ENCODE measurements at regions not wholly inside any gene's neighbourhood (a gene's known extent, or its start where the extent isn't known, plus 50 kb on each side); places are given as distances from the start of the nearest gene placed in this dataset.

DNA sequence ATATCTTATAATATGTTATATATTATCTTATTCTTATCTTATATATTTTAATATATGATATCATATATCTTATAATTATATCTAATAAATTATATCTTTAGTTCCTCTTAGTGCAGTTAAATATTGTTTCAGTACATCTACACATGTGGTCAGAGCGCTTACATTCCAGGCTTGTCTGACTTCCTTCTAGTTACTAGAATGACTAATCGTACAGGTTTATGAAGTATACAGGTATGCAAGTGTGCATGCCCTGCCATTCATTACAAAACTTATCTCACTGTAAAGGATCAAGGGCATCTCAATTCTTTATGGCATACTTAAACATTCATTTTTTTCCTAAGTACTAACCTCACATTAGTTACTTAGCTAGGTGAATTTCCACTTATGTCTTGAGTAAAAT lies 1278.0 kb upstream of the MAP3K7 start:
- DNase-seq, result no peak

DNA sequence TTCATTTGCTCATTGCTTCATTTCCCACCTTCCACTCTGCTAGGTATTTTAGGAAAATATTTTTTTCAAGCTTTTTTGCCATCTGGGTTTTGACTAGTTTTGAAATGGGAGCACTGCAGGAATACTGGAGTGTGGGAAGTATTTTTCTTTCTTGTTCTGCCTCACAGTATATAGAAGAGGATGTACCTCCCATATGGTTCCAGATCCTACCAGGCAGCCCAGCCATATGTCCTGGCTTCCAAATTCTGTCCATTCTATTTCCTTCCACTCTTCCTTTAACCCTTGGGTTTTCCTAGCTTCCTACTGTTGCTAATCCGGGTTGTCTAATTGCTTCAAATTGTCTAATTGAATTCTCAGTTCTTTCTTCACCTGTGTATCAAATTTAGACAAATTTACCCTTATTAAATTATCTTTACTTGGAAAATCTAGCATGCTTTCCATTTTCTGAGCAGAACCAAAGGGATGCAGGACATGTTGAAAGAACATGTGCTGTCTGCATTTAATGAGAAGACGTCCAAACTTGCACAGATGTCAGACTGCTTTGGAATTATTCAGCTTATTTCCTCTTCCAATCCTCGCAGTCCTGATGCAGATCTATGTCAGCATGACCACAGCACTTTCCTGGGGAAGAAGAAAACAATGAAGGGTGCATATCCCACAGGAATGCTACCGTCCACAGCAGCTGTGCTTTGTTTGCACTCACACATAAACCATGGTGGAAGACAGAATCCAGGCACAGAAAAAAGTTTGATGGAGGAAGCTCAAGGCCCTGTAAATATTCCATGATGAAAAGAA lies 1273.9 kb upstream of the MAP3K7 start:
- DNase-seq, result no peak

DNA sequence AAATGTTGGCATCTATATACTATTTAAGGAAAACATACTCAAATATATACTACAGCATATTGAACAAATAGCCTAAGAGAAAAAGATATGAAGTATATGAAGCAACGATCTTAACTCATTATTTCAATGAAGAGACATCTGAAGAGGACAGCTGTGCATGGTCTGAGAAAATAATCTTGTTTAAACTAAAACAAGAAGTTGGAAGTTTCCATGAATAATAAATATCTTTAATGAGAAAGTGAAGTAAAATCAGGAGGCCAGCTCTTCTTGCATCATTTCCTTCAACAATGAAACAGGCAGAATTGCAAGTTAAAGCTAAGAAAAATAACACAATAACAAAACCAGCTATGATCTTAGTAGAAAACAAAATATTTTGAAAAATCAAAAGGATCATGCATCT lies 1265.4 kb upstream of the MAP3K7 start:
- no peak for DNase-seq

DNA sequence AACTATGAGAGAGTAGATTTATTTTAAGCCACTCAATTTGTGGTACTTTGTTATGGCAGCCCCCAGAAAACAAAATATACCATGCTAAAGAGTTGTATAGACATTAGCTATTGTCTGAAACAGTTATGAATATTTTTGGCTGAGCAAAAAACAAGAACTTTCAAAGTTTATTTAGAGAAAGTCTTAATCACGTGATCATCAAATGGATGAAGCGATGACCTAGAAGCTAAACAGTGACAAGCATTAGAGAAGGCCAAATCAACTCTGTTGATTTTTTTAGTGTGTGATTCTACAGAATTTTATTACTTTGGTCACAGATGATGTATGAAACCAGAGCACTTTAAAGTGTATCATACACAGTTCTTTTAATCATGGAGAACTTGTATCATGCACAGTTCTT lies 1247.9 kb upstream of the MAP3K7 start:
- no peak for DNase-seq

DNA sequence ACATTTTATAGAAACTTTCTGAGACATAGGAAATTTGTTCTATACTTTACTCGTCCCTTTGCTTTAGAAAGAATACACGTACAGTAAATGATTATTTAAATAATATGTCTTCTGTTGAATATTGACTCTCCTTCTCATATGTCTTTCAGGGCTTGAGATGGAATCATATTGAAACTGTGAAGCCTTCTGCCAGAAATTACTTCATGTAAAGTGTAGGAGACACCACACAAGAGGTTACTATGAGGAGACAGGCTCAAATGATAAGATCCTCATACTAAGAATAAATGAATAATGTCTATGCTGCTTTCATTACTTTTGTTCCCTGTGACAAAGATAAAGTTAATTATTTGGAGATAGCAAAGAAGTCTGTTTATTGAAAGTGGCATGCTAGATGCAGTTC lies 1240.3 kb upstream of the MAP3K7 start:
- DNase-seq, result no peak

DNA sequence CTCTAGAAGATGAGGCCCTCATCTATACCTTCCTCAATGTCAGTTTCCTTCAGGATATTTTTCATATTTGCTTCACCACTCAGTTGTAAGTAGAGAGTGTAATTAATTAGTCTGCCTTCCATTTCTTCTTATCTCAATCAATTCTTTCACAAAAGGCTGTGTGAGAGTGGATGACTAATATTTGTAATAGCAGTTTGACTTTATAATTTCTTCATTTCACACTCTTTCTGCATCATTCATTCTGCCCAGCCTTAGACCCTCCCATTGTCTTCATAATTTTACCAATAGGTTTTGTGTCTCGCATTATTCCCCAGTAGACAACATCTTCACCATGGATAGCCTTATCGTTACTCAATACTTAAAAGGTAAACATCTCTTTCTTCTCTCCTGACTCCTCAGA lies 1239.3 kb upstream of the MAP3K7 start:
- no peak for DNase-seq

DNA sequence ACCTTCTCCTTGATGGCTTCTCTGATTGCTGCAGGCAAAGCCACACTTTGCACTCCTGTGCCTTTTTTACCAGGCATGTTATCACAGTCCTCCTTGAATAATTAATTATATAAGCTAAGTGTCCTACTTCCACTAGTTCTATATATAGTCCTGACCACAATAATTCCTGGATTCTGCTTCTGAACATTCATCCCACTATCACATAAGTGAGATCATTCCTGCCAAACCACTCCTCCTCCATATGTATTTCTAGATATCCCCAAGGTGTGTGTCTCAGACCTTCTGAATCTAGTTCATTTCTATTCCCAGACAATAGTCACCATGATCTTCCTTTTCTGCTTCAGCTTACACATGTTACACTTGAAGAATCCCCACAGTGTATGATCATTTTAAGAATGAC lies 1237.5 kb upstream of the MAP3K7 start:
- no peak for DNase-seq

DNA sequence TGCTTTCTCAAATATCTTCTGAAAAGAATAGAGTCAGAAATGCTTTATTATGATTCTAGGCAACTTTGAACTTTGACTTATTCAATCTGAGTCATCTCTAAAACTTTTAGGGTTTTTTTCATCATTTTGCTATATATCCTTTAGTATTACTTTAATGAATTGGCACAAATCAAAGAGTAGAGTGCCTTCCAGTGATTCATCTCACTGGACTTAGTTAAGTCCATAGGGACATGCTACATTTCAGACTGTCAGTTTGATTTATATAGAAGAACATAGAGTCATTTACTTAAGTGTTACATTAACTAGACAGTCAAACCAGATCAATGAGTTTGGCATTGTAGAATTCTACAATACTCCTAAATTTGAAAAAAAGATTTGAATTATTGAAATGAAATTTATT lies 1235.7 kb upstream of the MAP3K7 start:
- DNase-seq, result no peak

DNA sequence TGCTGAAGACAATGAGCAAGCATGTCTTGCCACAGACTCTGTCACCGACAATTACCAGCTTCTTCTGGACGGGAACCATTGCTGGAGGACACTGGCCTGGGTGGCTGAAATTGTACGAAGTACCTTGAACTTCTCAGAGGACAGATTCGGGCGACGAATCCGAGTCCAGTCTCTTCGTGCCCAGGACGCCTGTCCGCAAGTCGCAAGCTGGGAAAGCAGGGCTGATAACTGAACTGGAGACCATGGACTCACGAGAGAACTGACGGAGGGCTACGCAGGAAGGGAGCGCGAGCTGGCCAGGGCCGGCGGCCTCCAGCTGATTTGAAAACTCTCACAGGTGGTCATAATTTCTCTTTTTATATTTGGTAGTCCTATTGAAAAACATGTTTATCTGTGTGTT lies 1229.5 kb upstream of the MAP3K7 start:
- no peak for DNase-seq

DNA sequence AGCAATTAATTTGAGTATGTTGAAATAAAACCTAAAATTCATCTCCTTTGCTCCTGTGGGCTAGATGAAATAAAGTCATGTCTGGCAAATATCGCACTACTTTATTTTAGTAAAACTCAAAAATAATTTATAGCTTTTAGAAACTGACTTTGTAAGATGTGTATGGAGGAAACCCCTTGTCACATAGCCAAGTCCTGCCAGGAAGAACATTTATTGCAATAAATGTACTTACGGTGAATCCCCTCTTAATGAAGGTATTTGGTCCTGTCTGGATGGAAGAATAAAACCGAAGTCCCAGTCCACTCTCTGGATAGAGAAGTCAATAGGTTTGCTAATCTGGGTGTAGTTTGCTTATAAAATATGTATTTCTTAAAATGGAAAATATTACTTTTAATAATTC lies 1226.8 kb upstream of the MAP3K7 start:
- DNase-seq, result no peak

DNA sequence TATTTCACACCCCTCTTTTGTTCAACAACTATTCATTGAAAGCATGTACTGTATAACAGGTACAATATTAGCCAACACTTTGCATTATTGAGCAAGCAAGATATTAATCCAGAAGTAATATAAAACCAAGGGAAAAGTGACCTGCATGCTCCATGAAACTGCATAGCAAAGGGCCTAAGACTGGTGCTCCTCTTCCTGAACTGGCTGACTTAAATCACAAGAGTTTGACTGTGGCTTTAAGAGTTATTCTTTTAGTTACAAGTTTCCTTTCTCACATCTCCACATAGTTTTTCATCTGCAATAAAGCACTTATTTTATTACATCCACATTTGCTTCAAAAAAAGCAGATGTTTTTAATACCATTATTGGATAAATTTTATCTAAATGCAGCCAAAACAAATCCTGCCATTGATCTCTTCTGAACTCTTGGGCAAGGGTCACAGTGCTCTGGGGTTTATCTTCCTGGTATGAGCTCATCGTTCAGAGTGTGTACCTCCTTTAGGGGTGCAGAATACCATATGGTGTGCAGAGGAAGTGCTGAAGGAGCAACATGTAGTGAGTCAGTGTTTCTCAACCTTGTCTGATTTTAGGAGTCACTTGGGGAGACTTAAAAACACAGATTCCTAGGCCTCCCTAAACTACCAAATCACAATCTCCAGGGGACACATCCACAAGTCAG lies 1225.9 kb upstream of the MAP3K7 start:
- no peak for DNase-seq

DNA sequence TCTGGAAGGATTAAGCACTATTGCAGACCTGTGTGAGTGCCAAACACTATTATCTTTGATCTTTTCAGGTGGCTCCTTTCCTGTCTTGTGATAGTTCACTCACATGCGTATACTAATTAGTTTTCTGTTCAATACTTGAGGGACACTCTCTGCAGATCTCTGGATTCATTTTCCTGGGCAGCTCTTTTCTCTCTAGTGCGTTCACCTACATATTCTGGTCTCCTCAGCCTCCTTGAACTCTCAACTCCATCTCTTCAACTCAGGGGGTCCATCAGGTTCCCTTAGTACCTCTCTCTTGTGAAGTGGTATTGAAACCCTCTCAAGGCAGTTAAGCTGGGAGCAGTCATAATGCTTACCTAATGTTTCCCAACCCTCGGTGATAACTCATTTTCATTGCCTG lies 1218.1 kb upstream of the MAP3K7 start:
- no peak for DNase-seq

DNA sequence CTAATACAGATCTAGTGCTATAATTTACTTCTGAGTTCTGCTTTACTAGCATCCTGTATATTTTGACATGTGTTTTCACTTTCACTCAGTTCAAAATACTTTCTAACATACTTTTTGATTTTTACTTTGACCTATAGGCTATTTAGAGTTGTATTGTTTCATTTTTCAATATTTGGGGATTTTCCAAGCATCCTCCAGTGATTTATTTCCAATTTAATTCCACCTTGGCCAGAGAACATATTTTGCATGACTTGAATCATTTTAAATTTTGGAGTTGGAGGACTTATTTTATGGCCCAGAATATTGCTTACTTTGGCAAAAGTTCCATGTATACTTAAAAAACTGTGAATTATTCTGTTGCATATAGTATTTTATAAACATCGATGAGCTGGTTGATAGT lies 1215.6 kb upstream of the MAP3K7 start:
- DNase-seq, result no peak

DNA sequence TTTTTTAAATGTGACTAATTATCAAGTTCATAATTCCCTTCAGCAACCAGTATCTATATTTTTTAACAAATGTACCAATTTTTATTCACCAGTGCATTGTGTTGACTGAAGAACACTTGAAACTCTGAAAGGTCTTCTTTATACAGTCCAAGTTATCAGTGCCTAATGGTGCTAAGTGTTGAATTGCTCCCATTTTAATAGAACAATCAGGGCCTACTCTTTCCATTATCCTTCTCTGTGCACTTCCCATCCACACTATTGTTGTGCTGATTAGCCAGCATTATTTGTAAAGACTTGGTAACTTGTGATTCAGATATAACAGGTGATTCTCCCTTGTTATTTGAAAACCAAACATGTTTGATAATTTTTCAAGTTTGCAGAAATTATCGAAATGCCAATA lies 1209.7 kb upstream of the MAP3K7 start:
- no peak for DNase-seq

DNA sequence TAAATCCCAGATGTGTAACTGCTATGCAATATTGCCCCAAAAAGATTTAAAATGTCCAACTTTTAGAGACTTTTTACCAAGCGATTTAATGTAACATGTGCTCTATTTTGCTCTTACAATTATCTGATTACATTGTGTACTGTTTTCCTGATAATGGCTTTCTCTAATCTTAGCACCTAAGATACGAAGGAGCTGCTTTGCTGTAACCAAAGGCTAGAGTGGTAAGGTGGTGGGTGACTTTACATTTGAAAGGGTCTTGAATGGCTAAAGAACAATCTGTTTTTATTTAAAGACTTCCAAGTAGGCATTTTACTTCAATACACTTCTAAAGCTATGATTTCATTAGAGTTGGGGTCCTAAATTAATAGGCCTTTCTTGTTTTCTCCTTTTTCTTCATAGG lies 1201.6 kb upstream of the MAP3K7 start:
- DNase-seq, result no peak

DNA sequence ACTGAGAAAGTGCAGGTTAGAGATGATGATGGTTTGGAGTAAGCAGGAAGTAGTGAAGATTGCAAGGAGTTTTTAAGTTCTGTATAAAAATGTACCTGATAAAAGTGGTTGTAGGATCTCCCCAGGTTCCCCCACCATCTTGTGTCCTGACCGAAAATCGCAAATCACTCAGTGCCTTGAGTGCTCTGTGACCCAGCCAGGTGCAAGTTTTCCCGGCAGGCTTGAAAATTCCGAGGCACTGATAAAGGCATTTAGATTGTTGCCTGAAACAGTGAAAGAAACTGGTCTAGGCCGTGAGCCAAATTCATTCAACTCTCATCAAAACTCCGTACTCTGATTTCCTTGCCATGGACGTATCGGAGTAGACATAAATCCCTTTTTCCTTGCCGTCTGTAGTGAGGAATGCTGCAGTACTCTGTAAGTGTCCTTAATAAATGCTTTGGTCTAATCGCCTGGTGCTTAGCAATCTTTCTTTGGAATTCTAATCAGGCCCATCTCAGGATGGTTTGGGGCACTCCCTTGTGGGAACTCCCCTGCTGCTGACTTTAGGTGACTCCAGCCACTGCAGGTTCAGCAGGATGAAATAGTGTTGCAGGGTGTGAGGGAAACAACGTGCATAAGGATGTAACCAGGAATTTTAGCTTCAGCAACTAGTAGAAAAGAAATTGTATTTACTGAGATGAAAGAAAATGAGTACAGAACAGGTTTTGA lies 1199.8 kb upstream of the MAP3K7 start:
- no peak for DNase-seq

DNA sequence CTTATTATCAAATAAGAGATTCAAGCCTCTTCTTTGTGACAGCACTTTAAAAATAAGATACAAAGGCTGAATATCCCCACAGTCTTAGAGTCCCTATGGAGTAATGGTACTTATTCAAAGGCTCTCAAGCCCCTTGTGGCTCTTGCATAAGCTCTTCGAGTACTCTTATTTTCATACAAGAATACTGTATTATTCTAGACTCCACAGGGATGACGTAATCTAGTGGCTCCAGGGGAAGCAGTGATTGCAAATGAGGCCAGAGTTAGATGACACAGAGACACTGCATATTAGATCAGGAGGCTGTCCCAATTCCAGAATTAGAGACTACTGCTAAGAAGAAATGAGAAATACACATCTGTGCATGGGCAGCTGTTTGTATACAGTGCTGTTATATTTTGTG lies 1195.9 kb upstream of the MAP3K7 start:
- DNase-seq, result no peak

DNA sequence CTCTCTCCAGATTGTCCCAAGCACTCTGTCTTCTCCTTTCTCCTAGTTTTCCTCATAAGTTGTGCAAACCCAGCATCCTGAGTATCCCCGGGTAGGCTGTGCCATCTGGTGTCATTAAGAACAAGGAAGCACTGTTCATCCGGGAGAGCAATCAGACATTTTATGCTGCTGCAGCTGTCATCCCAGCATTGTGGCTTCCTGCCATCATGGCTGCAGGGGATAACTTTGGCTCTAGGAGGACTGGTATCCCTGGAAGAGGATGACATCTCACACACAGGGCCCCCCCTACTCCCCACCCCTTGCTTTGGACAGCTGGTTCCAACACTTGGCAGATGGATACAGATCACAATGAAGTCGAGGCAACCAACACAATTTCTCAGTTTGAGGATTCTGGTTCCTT lies 1195.1 kb upstream of the MAP3K7 start:
- DNase-seq, result no peak

DNA sequence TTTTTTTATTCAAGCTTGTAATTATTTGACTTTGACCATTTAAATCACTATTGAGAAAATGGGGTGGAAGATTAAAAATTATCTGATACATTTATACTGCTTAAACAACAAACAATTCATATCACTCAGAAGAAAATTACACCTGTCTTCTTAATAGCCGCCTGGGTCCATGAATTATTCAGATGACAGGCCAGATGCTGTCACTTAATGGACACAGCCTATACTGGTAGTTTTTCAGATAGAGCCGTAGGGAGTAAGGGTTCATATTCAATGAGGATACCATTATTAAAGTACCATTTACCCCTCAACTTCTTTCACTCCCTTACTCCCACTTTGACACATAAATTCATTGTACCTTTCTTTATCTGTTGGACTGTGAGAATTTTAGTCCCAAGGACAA lies 1193.4 kb upstream of the MAP3K7 start:
- DNase-seq, result no peak

DNA sequence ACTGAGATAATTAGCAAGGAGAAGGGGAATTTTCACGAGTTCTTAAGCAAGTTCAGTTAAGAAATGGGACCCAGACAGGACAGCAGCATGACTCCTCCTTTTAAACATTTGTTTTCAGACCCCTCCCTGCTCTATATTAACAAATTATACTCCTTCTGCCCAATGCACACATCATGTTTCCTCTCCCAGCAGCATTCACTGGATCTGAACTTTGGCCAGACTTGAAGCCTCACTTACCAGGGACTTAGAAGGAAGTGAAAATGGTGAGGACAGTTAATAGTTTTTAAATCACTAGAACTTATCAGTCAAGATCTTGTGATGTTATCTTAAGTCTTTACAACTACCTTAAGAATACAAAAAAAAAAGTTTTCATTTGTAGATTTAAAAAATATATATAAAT lies 1174.7 kb upstream of the MAP3K7 start:
- DNase-seq, result no peak

DNA sequence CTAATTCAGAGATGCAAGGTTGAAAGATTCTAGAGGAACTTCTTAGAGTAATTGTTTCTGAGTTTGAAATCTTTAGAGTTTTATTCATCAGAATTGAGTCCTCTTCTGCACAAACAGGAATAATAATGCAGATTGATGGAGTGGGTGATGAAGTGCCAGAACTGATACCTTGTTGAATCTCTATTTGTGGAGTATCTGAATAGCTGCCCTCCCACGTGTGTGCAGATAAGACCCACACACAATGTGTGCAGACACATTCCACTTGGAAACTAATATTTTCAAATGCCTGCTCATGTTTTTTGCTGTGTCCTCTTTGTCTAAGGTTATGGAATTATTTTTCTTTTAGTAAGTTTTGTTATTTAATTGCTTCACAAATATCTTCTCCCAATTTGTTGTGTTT lies 1167.8 kb upstream of the MAP3K7 start:
- DNase-seq, result no peak

DNA sequence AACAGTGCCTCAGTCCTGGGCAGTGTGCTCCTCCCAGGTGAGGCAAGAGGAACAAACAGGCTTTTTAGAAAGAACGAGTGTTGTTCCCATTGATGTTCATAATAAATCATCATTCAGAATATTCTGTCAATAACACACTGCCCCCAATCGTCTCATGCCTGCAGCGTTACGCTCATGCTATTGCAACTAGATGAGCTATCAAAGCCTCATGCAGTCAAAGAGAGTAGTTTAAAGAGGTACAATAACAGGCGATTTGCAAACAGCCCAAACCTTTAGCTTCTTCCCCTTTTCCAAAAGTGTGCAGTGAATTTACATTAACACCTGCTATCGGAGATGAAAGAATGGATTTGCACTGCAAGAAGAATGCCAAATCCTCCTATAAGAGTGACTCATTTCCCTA lies 1164.7 kb upstream of the MAP3K7 start:
- no peak for DNase-seq

DNA sequence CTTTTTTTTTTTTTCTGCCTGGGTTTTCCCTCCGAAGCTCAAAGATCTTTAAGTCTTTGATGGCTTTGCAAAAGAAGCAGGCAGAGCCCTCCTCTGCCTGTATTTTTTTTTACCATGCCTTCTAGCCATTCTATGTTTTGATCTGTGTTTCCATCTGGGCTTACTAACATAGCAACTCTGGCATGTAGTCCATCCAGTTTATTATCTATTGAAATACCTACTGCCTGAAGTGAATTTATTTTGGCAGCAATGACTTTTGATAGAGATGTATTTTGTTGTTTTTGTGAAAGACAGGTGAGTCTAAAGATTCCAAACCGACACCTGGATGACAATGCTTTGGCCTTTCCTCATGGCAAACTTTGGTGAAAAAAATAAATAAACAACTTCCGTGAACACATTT lies 1157.7 kb upstream of the MAP3K7 start:
- DNase-seq, result no peak

DNA sequence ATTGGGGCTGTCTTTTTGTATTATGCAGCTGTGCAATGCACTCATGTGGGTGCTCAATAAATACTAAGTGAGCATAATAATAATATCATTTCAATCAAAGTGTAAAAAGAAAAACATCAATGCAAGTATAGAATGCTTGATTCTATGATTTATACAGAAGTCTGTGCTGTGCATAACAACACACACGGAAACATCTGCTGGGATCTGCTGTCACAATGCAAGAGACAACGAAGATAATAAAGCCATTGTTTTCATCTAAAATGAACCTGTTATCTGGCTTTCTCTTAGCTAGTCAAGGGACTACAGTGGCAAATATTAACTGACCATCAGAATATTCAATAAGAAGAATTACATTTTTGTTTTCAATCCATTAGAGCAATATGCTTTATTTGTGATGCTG lies 1156.9 kb upstream of the MAP3K7 start:
- no peak for DNase-seq
